ENCODE measurements at regions not wholly inside any gene's neighbourhood (a gene's known extent, or its start where the extent isn't known, plus 50 kb on each side); places are given as distances from the start of the nearest gene placed in this dataset.

DNA sequence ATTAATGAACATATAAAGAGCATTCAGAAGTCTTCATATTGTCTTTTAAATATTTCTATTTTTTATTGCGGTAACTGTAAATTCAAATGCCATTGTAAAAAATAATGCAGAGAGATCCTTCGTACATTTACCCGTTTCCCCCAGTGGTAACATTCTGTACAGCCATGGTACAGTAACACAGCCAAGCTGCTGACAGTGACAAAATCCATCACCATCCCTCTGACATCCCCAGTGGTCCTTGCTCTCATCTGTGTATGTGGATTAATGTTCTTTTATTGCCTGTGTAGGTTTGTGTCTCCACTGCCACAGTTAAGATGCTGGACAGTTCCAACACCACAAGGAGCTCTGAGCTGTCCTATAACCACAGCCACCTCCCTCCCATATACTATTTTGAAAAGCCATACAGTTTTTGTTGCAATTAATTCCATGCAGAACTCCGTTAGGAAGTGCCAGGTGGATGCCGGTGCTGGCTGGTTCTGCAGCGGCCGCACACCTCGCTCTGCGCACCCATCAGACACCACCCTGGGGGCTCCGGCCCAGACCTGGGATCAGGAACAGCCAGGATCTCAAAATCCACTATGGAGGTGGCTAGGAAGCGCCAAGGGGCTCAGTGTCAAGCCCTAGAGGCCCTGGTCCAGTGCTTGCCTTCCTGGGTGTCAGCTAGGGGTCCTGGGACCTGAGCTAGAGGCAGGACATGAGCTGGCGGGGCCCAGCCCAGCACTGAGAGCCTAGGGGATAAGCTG, 93.1 kb upstream of the PMEPA1 start:
- Histone ChIP-seq H3K27ac (no peak overlapping the region), H3K27me3 (no peaks in the 10 kb centered on the region), H3K9me3 (no peaks in the 10 kb centered on the region), H3K36me3 (no peaks in the 10 kb centered on the region), H3K4me1 (no peaks in the 10 kb centered on the region), H3K4me3 (replicated peaks in 1 of 3) (no peak overlapping the region)
- intact Hi-C loops (cut with DNase I), result no loop called here
- DNase-seq, result no peak
- 84 to 86% methylated on average over 12 of the region's 12 CpGs for WGBS, 2 donors
- TF ChIP-seq, protein P1, sequence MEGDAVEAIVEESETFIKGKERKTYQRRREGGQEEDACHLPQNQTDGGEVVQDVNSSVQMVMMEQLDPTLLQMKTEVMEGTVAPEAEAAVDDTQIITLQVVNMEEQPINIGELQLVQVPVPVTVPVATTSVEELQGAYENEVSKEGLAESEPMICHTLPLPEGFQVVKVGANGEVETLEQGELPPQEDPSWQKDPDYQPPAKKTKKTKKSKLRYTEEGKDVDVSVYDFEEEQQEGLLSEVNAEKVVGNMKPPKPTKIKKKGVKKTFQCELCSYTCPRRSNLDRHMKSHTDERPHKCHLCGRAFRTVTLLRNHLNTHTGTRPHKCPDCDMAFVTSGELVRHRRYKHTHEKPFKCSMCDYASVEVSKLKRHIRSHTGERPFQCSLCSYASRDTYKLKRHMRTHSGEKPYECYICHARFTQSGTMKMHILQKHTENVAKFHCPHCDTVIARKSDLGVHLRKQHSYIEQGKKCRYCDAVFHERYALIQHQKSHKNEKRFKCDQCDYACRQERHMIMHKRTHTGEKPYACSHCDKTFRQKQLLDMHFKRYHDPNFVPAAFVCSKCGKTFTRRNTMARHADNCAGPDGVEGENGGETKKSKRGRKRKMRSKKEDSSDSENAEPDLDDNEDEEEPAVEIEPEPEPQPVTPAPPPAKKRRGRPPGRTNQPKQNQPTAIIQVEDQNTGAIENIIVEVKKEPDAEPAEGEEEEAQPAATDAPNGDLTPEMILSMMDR (IDR thresholded peaks at IDR 0.05), result no peak
- no peak for TF ChIP-seq POLR2A (IDR thresholded peaks at IDR 0.05)

DNA sequence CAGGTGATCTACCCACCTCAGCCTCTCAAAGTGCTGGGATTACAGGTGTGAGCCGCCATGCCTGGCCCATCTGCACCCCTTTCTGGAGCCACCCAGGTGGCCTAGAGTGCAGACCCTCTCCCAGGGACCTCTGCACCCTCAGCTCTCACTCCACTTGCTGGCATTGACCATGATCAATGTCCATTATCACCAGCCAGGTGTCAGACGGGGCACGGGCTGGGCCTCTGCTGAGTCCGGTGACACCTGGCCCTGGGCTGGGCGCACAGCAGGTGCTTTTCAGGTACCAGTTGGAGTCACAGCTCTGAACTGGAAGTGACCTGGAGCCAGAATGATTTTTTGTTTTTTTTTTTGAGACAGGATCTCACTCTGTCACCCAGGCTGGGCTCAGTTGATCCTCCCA, 91.8 kb upstream of the PMEPA1 start:
- no peak overlapping the region for H3K27ac ChIP-seq
- H3K4me1 ChIP-seq, result no peaks in the 10 kb centered on the region
- intact Hi-C loops (cut with DNase I), result no loop called here
- H3K9me3 ChIP-seq, result no peaks in the 10 kb centered on the region
- no peaks in the 10 kb centered on the region for H3K36me3 ChIP-seq
- WGBS, 2 donors, result 72 to 78% methylated on average over 5 of the region's 5 CpGs
- DNase-seq, result no peak
- no peaks in the 10 kb centered on the region for H3K27me3 ChIP-seq
- H3K4me3 ChIP-seq (replicated peaks in 1 of 3), result no peak overlapping the region
- no peak for TF ChIP-seq POLR2A (IDR thresholded peaks at IDR 0.05)
- TF ChIP-seq, protein P1 (IDR thresholded peaks at IDR 0.05), result no peak

DNA sequence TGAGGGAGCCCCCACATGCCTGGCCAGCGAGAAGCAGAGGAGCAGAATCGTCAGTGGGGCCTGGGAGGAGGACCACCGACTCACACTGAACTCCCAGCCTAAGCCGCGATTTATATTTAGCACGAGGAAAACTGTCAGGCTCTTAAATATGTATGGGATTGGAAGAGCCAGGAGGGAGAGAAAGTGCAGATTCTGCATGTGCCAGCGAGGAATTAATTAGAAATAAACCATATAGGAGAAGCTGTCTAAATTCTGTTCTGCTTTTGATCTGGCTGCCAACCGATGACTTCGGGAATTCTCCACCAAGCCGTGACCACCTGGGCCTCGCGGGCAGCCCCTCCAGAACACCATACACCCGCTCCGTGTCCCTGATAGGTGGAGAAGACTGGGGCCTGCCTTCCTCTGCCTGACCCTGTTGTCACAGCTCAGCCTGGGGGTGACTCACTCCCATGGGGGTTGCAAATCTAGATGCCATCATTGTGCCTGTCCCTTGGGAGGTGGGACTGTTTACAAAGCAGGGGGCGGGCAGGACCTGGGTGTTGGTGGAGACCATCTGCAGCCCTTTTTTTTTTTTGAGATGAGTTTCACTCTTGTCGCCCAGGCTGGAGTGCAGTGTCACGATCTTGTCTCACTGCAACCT, 91.1 kb upstream of the PMEPA1 start:
- H3K9me3 ChIP-seq, result no peaks in the 10 kb centered on the region
- no peak for TF ChIP-seq POLR2A (IDR thresholded peaks at IDR 0.05)
- TF ChIP-seq, protein P1 (IDR thresholded peaks at IDR 0.05), result no peak
- H3K27ac ChIP-seq, result no peak overlapping the region
- H3K27me3 ChIP-seq, result no peaks in the 10 kb centered on the region
- no peaks in the 10 kb centered on the region for H3K36me3 ChIP-seq
- intact Hi-C loops (cut with DNase I), result no loop called here
- H3K4me3 ChIP-seq (replicated peaks in 1 of 3), result no peak overlapping the region
- WGBS, 2 donors, result 85 to 89% methylated on average over 17 of the region's 17 CpGs
- H3K4me1 ChIP-seq, result no peaks in the 10 kb centered on the region
- no peak for DNase-seq

DNA sequence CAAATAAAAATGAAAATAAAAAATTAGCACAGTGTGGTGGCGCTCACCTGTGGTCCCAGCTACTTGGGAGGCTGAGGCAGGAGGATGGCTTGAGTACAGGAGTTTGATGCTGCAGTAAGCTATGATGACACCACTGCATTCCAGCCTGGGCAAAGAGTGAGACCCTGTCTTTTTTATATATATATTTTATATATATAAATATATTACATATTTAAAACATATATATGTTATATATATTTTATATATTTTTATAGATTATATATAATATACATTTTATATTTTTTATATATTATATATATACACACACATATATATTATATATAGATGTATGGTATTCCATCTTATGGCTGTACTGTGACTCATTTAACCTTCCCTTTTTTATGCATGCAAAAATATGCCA, 87.6 kb upstream of the PMEPA1 start:
- Histone ChIP-seq H3K4me1 (no peaks in the 10 kb centered on the region), H3K4me3 (replicated peaks in 1 of 3) (no peak overlapping the region), H3K27ac (no peak overlapping the region), H3K27me3 (no peaks in the 10 kb centered on the region), H3K9me3 (no peaks in the 10 kb centered on the region), H3K36me3 (no peaks in the 10 kb centered on the region)
- 93 to 96% methylated on average over 1 of the region's 1 CpG for WGBS, 2 donors
- no peak for DNase-seq
- no peak for TF ChIP-seq POLR2A (IDR thresholded peaks at IDR 0.05)
- TF ChIP-seq, protein P1 (IDR thresholded peaks at IDR 0.05), result no peak
- intact Hi-C loops (cut with DNase I), result no loop called here

DNA sequence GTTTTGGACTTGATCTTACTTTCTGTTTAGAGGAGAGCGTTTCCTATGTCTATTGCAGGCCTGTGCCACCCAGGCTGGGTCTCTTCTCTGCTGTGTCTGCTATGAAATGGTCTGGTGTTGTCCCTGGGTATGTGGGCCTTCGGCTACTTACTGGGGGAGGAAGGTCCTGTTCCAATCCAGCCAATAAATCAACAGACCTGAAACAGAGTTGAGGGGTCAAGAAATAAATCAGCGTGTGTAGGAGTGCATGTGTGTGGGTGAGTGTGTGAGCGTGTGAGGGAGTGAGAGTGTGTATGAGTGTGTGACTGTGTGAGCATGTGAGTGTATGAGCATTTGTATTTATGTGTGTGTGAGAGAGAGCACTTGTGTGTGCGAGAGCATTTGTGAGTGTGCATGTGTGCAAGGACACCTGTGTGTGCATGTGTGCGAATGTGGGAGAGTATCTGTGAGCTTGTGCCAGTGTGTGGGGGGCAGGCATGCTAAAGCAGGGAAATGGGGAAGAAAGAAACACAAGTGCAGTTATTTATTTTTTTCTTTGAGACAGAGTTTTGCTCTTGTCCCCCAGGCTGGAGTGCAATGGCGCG, 86.3 kb upstream of the PMEPA1 start:
- H3K27ac ChIP-seq, result no peak overlapping the region
- no peaks in the 10 kb centered on the region for H3K27me3 ChIP-seq
- no peaks in the 10 kb centered on the region for H3K36me3 ChIP-seq
- TF ChIP-seq, protein P1 (IDR thresholded peaks at IDR 0.05), result no peak
- no peak for TF ChIP-seq POLR2A (IDR thresholded peaks at IDR 0.05)
- no peak overlapping the region for H3K4me3 ChIP-seq (replicated peaks in 1 of 3)
- H3K9me3 ChIP-seq, result no peaks in the 10 kb centered on the region
- 81 to 83% methylated on average over 8 of the region's 8 CpGs for WGBS, 2 donors
- intact Hi-C loops (cut with DNase I), result no loop called here
- no peak for DNase-seq
- no peaks in the 10 kb centered on the region for H3K4me1 ChIP-seq
